H7 (cell line): ENCODE measurements at regions not wholly inside any gene's neighbourhood (a gene's known extent, or its start where the extent isn't known, plus 50 kb on each side); places are given as distances from the start of the nearest gene placed in this dataset.

Source experiments
- DNase-seq: peaks from one replicate; pipeline ENCODE4 v3.0.0; 2012
- H3K27me3 ChIP-seq: 2 replicates; pipeline ENCODE4 v1.6.0; 2011; ENCODE audit warnings: mild to moderate bottlenecking, low read length; ENCODE audit not compliant: control insufficient read depth, insufficient read depth
- H3K36me3 ChIP-seq: replicated peaks from 2 replicates; pipeline ENCODE4 v1.5.1; 2011; ENCODE audit warnings: low read length; ENCODE audit not compliant: control insufficient read depth, insufficient read depth
- H3K4me3 ChIP-seq: 2 replicates; pipeline ENCODE4 v1.5.1; 2011; ENCODE audit warnings: low read depth, mild to moderate bottlenecking, control low read depth, low read length, moderate library complexity; ENCODE audit not compliant: insufficient read depth

DNA sequence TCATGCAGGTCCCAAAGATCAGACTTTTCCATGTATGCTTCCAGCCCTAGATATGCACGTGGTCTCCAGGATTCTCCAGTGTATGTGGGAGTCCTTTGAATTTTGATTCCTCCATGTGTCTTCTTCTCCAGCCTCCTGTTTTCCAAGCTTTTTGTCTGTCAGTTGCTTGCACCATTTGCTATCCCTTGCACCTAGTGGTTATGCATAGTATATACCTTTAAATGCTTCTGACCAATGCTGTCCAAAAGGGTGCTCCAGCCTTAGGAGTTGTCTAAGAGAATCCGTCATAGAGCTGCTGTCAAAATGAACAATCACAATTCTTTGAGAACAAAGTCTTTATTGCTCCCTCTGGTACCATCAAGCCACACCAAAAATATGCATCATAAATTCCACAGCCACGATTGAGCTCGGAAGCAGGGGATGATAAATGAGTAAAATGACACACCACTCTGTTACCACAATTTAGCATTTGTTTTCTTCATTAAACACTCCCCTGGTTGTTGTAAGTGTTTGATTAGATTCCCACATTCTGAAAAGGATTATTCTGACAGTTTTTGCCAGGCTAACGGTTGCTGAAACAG is 706.2 kb upstream of the GJE1 start:
- Histone ChIP-seq H3K4me3 (no peak overlapping the region), H3K27me3 (no peaks in the 10 kb centered on the region), H3K36me3 (no peaks in the 10 kb centered on the region)
- peak; percentile 4 for DNase-seq

DNA sequence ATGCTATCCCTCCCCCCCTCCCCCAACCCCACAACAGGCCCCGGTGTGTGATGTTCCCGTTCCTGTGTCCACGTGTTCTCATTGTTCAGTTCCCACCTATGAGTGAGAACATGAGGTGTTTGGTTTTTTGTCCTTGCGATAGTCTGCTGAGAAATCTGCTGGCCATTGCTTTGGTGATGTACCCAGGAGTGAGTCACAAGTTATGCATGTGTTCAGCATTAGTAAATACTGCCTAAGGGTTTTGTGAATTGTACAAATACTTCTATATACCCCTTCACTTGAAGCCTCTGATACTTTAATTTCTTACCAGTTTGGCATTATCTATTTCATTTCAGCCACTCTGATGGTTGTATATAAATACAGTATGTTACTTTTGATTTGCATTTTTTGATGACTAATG is 711.3 kb upstream of the GJE1 start:
- H3K36me3 ChIP-seq = no peaks in the 10 kb centered on the region
- H3K27me3 ChIP-seq = no peaks in the 10 kb centered on the region
- no peak overlapping the region for H3K4me3 ChIP-seq
- no peak for DNase-seq

DNA sequence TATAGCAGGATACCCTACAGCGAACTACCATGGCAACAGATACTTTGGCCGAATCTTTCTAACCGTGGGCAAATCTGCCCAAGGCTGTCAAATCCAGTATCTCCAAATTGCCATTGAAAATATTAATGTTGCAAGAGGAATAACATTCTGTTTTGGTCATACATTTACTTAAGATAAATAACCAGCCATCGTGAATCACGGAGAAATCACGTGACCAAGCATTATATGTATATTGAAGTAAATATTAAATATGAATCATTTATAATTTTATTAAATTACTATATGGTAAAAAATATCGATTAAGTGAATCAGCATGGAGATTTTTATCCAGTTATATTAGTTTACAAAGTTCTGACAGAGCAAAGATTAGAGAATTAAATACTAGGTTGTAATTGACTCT is 714.6 kb upstream of the GJE1 start:
- H3K36me3 ChIP-seq = no peaks in the 10 kb centered on the region
- no peaks in the 10 kb centered on the region for H3K27me3 ChIP-seq
- no peak overlapping the region for H3K4me3 ChIP-seq
- DNase-seq = no peak

DNA sequence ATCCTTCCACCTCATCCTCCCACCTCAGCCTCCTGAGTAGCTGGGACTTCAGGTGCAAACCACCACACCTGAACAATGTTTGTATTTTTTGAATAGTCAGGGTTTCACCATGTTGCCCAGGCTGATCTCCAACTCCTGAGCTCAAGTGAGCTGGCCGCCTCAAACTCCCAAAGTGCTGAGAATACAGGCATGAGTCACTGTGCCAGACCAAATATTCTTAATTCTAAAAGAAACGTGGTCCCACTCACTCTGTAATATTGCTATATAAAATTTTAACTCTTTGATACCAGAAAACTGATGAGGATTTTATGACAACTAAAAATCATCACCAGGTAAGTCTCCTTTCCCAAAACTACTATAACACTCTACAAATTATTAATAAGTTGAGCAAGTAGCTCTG is 716.8 kb upstream of the GJE1 start:
- no peak for DNase-seq
- no peak overlapping the region for H3K4me3 ChIP-seq
- no peaks in the 10 kb centered on the region for H3K27me3 ChIP-seq
- no peaks in the 10 kb centered on the region for H3K36me3 ChIP-seq

DNA sequence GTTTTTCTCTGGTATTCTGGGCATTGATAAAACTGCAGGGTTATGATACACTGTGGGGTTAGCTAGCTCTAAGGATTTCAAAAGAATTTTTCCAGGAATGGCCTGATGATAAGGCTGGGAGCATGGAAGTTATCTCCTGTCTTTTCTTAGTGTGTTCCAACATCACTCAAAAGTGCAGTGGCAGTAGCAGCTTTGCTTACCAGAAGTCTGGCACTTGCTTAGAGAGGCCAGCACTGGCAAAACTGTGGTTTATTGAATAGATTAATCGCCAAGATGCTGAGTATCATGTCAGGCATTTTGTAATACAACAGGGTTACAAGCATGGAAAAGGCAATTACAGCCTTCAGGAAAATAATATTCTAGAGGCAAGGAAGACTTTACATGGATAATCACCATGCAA is 719.5 kb upstream of the GJE1 start:
- no peaks in the 10 kb centered on the region for H3K27me3 ChIP-seq
- H3K4me3 ChIP-seq = no peak overlapping the region
- DNase-seq = no peak

DNA sequence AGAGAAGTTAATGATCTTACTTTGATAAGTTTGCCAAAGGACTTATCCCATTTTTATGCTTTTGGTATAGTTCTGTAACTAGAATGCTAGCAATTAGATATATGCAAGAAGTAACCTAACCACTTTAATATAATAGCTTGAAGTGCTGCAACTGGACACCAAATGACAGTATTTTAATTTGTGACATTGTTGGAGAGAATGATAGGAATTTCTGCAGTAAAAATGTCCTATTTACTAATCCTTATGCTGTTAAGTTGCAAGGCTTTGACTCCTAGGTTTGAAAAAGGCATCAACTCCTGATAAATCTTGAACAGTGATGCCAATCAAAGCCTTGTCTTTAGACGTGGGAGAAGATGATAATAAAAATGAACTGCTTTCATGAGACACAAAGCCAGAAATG is 726.0 kb upstream of the GJE1 start:
- no peaks in the 10 kb centered on the region; the same call in 1 of the 2 replicates for H3K36me3 ChIP-seq
- DNase-seq = no peak
- no peaks in the 10 kb centered on the region for H3K27me3 ChIP-seq
- no peak overlapping the region for H3K4me3 ChIP-seq

More for the DNA sequence above, 719.5 kb upstream of the GJE1 start:
- H3K36me3 ChIP-seq = no peaks in the 10 kb centered on the region; the same call in 1 of the 2 replicates

DNA sequence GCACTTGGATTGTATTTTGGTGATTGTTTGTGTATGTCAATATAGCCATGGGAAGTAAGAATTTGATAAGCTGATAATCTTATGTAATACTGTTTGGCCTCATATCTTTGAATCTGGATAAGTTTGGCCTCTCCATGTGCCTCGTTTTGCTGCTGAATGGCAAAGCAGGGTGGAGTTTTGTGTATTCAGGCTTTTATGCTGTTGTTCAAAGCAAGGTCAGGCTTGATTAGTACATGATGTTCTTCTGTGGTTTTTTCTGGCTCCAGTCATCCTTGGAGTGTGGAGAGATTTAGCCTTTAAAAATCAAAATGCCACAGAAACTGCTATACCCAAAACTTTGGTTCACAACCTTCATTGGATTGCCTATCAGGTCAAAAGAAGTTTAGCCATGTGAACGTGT is 728.9 kb upstream of the GJE1 start:
- no peak overlapping the region for H3K4me3 ChIP-seq
- H3K27me3 ChIP-seq = no peaks in the 10 kb centered on the region
- no peak for DNase-seq
- no peaks in the 10 kb centered on the region; the same call in 1 of the 2 replicates for H3K36me3 ChIP-seq

DNA sequence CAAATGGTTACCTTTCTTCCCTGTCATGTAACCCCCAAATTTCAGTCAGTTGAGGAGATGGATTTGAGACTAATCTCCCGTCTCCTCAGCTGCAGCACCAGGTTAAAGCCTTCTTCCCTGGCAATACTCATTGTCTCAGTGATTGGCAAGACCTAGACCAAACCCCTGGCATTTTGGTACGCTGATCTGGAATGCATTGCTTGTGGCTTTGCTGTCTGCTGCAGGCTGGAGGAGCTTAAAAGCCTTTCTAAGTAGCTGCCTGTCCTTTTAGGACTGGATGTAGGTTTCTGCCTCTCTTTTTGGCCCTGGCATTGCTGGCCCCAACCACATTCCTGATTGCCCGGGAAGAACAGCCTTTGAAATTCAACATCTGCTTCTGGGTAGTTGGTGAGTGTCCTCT is 729.6 kb upstream of the GJE1 start:
- H3K27me3 ChIP-seq = no peaks in the 10 kb centered on the region
- no peak for DNase-seq
- no peak overlapping the region for H3K4me3 ChIP-seq
- no peaks in the 10 kb centered on the region for H3K36me3 ChIP-seq

DNA sequence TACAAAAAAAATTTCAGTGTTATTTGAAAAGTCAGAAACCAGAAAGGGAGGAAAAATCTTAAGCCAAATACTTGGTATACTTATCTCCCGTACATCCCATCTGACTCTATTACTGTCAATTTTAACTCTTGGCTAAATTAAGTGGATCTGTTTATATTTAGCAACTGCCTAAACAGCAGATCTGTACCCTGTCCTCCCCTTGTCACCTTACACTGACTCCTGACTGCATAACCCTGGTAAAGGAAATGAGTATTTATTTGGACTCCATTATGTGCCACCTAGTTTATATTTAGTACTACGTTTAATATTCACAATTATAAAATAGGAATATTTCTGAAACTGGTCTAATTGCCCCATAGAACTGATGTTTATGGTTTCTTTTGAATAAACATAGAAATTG is 730.2 kb upstream of the GJE1 start:
- DNase-seq = no peak
- no peak overlapping the region for H3K4me3 ChIP-seq
- H3K36me3 ChIP-seq = no peaks in the 10 kb centered on the region
- H3K27me3 ChIP-seq = no peaks in the 10 kb centered on the region

DNA sequence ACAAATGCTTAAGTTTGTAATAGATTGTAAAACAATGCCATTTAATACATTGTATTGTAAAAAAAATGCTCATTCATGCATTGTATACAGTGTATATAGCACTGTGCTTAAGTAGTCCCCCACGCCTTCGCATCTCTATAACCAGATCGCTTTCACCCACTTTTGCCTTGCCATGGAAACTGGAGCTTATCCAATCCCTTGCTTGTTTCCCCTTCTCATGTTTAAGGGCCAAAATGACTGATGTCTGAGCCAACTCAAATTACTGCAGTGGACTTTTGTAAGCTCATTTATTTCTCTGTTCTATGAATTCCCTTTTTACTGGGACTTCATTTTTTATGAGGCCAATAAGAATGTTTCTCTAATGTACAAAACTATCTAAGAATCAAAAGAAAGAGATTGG is 730.9 kb upstream of the GJE1 start:
- no peaks in the 10 kb centered on the region for H3K27me3 ChIP-seq

DNA sequence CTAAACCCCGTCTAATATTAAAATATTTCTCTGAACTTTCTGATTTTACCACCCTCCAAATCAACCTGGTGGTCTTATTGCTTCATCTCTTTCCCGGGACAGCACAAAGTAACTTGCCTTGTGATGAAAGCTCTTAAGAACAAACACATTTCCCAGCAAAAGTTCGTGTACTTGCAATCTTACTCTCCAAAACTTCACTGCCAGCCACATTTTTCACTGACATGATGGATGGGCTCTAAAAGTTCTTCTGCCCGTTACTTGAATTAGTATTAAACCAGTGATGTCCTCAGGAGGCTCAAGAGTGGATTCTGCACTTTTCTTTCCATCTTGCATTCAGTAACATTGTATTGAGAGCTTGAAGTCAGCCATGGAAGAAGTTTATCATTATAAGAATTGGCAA is 731.6 kb upstream of the GJE1 start:
- no peak for DNase-seq
- Histone ChIP-seq H3K4me3 (no peak overlapping the region), H3K36me3 (no peaks in the 10 kb centered on the region), H3K27me3 (no peaks in the 10 kb centered on the region)

More for the DNA sequence above, 730.9 kb upstream of the GJE1 start:
- DNase-seq = no peak
- Histone ChIP-seq H3K4me3 (no peak overlapping the region), H3K36me3 (no peaks in the 10 kb centered on the region)

DNA sequence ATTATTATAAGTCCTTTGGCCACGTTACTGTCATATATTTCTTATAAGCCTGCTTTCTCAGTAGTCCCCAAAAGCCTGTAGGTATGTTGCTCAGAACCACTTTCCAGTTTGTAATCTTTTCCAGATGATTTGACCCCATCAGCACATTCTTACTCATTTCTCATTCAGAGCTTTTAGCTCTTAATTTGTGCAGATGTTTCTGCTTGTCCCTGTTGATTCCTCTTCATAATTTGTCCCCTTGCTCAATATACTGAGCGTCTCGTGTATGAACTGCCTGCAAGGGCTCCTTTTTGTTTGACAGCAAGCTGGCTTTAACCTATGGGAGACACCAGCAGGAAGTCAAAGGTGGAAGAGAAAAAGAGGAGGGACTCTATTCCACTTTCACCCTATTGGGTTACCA is 733.8 kb upstream of the GJE1 start:
- no peak for DNase-seq
- no peaks in the 10 kb centered on the region for H3K36me3 ChIP-seq
- H3K4me3 ChIP-seq = no peak overlapping the region
- H3K27me3 ChIP-seq = no peaks in the 10 kb centered on the region

DNA sequence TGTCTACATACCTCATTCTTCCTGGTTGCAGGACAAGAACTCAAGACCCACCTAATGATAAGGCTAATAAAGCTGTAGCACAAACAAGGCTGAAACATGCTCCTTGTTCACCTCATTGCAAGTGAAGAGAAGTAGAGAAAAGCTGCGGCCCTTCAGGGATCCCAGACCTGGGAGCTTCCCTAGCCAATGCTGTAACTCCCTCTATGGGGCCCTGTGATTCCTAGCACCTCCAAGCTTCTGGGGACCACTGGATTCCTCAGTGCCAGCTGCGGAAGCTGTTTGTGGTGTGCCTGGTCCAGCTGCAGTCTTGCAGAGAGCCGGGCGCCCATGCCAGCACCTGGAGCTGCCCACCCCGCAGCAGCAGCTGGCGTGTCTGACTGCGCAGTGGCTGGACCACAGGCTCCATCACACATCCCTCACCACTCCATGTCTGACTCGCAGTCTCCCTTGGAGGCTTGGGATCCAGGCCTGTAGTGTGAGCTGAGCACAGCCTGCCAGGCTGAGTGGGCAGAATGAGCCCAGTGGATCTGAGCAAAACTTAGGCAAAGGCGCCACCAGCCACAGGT is 737.2 kb upstream of the GJE1 start:
- Histone ChIP-seq H3K27me3 (no peaks in the 10 kb centered on the region), H3K36me3 (no peaks in the 10 kb centered on the region), H3K4me3 (no peak overlapping the region)
- no peak for DNase-seq

DNA sequence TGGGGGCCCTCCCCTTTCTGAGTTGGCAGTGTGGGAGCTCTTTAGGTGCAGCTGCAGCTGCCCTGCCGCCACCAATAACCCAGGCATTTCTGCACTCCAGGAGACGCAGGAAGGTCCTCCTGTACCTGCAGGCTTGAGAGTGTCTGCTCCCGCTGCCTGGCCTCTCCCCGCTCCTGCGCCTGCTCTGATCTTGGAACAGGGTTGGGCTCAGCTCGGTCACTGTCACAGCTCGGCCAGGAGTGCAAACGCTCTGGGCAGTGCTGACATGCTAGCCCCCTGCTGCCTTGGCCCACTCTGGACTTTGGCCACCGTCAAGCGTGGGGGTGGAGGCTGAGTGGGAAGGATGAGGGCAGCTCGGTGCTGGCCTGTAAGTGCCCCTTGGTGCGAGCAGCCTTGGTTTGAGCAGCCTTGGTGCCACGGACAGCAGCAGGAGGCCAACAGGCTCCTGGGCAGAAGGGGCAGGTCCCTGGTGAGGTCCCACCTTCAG is 738.1 kb upstream of the GJE1 start:
- Histone ChIP-seq H3K4me3 (no peak overlapping the region), H3K36me3 (no peaks in the 10 kb centered on the region), H3K27me3 (no peaks in the 10 kb centered on the region)
- DNase-seq = no peak

DNA sequence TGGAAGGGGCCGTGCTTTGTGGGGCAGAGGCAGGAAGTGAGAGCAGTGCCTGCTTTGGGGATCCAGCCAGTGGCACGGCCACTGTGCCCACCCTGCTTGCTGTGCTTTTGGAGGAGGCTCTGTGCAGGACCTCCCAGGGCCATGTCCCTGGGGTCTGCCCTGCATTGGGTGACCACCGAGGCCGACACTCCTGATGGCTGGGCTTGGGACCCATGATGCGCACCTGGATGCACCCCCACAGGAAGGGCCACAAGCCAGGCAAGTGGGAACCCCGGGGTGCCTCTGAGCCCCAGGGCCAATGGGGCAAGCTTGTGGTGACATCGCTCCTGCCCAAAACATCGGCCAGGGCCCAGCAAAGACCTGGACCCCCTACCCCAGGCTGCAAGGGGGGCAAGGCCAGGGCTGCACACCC is 738.6 kb upstream of the GJE1 start:
- no peaks in the 10 kb centered on the region for H3K36me3 ChIP-seq
- no peaks in the 10 kb centered on the region for H3K27me3 ChIP-seq
- no peak for DNase-seq
- no peak overlapping the region for H3K4me3 ChIP-seq
